GM12892 (cell line): ENCODE measurements at regions not wholly inside any gene's neighbourhood (a gene's known extent, or its start where the extent isn't known, plus 50 kb on each side); places are given as distances from the start of the nearest gene placed in this dataset.
"Not testable (repeated sequence)": the region's sequence is repeated elsewhere in the genome, so short reads cannot be mapped to it uniquely, and the experiment has no call there.

Experiments used
- DNase-seq: peaks from one replicate; pipeline ENCODE4 v3.0.0; 2011; ENCODE audit not compliant: insufficient read length
- FAIRE-seq: peaks from 2 replicates; lab custom pipeline; 2011; peaks lifted over from hg19 to GRCh38; lab: Jason Lieb, UNC
- POLR2A ChIP-seq: IDR thresholded peaks from 2 replicates; pipeline ENCODE4 v1.6.1; 2011; ENCODE audit warnings: low read depth, low read length, control low read depth
- POLR2AphosphoS5 ChIP-seq: IDR thresholded peaks from 2 replicates; pipeline ENCODE4 v1.6.1; 2011; ENCODE audit warnings: low read depth, low read length, control low read depth
- TAF1 ChIP-seq: IDR thresholded peaks from 2 replicates; pipeline ENCODE4 v1.6.1; 2011; ENCODE audit warnings: low read depth, mild to moderate bottlenecking, control low read depth, low read length, borderline replicate concordance

GRCh38 chr1:5737081-5737480 lies 255.1 kb downstream of the NPHP4 start:
- FAIRE-seq (no peak), DNase-seq (no peak)
- TF ChIP-seq POLR2A (no peak), TAF1 (no peak), POLR2AphosphoS5 (no peak)

- no peak for DNase-seq
- FAIRE-seq, result no peak
- no peak for TF ChIP-seq TAF1
- TF ChIP-seq POLR2AphosphoS5, result no peak
- no peak for TF ChIP-seq POLR2A
Measured at GRCh38 chr1:5734996-5735395, 257.2 kb downstream of the NPHP4 start.

GRCh38 chr1:5734414-5734813 lies 257.8 kb downstream of the NPHP4 start:
- FAIRE-seq (no peak), DNase-seq (no peak)
- TF ChIP-seq POLR2A, result no peak
- TF ChIP-seq POLR2AphosphoS5, result no peak

- TF ChIP-seq TAF1 (no peak), POLR2A (no peak), POLR2AphosphoS5 (no peak)
- DNase-seq (no peak), FAIRE-seq (no peak)
Measured at GRCh38 chr1:5733596-5733995, 258.6 kb downstream of the NPHP4 start.

- FAIRE-seq (no peak), DNase-seq (no peak)
- no peak for TF ChIP-seq POLR2A
- TF ChIP-seq POLR2AphosphoS5, result no peak
- TF ChIP-seq TAF1, result no peak
Measured at GRCh38 chr1:5731110-5731423, 261.2 kb downstream of the NPHP4 start.

GRCh38 chr1:5730272-5731109 lies 261.7 kb downstream of the NPHP4 start:
- FAIRE-seq (no peak), DNase-seq (no peak)
- TF ChIP-seq TAF1, result no peak

GRCh38 chr1:5729636-5730145 lies 262.5 kb downstream of the NPHP4 start:
- no peak for DNase-seq
- TF ChIP-seq POLR2A (no peak), POLR2AphosphoS5 (no peak), TAF1 (no peak)
- FAIRE-seq, result no peak

- no peak for TF ChIP-seq POLR2AphosphoS5
- TF ChIP-seq TAF1, result no peak
- FAIRE-seq (no peak), DNase-seq (no peak)
Measured at GRCh38 chr1:5728663-5729355, 263.4 kb downstream of the NPHP4 start.

- no peak for FAIRE-seq
- no peak for TF ChIP-seq TAF1
- no peak for TF ChIP-seq POLR2A
- no peak for TF ChIP-seq POLR2AphosphoS5
- DNase-seq, result no peak
Measured at GRCh38 chr1:5727871-5728643, 264.2 kb downstream of the NPHP4 start.

- FAIRE-seq, result no peak
- TF ChIP-seq TAF1 (no peak), POLR2AphosphoS5 (no peak), POLR2A (no peak)
- no peak for DNase-seq
Measured at GRCh38 chr1:5727191-5727590, 265.0 kb downstream of the NPHP4 start.

GRCh38 chr1:5726586-5727184 lies 265.5 kb downstream of the NPHP4 start:
- DNase-seq, FAIRE-seq: not testable (repeated sequence)

GRCh38 chr1:5725855-5726585 lies 266.2 kb downstream of the NPHP4 start:
- DNase-seq (no peak), FAIRE-seq (no peak)
- TF ChIP-seq TAF1 (no peak), POLR2AphosphoS5 (no peak), POLR2A (no peak)
